K562 (cell line): ENCODE measurements at regions not wholly inside any gene's neighbourhood (a gene's known extent, or its start where the extent isn't known, plus 50 kb on each side); places are given as distances from the start of the nearest gene placed in this dataset.

ENCODE experiments used
- ATAC-seq: fragments of 200-7000 bp; cut with Tn5 transposase; 3 replicates; pipeline ENCODE4 v1.9.1; 2020; ENCODE audit warnings: moderate library complexity
- BruUV-seq: library from RNA; stranded (reverse); fragments of 400-500 nt; replicated peaks from 2 replicates; lab custom pipeline; 2021; lab: Mats Ljungman, UMichigan
- CTCF ChIA-PET: fragments of 300-600 bp; formaldehyde crosslinking; extraction: SDS; loops from one replicate; lab custom pipeline; 2021; ENCODE audit warnings: low intra/inter-chr PET ratio; lab: Yijun Ruan, JAX
- POLR2A ChIA-PET: fragments of 300-600, 350-650 bp; sonication (Branson Sonifier 250); formaldehyde crosslinking; extraction: SDS; loops from one replicate; lab custom pipeline; 2021; ENCODE audit warnings: antibody characterized with exemption, inconsistent platforms; lab: Yijun Ruan, JAX
- DNase-seq, 4 experiments: peaks; one replicate each; pipeline versions ENCODE4 v3.0.0 to v3.0.0-alpha.2; 2011 to 2018; ENCODE audit warnings: low spot score in 3 of 4, mixed read lengths in 3 of 4; ENCODE audit errors: extremely low read depth in 1 of 4
- FAIRE-seq: peaks from 2 replicates; lab custom pipeline; 2011; peaks lifted over from hg19 to GRCh38; lab: Jason Lieb, UNC
- H2AFZ ChIP-seq: 2 replicates; pipeline ENCODE4 v1.6.0; 2011; ENCODE audit warnings: low read depth, low read length, control low read depth, inconsistent platforms
- H3K27ac ChIP-seq: fragments of 200-600 bp; 3 replicates; pipeline ENCODE4 v1.8.0; 2011; ENCODE audit warnings: low read depth, mild to moderate bottlenecking, control low read depth, inconsistent platforms, low read length, moderate library complexity, mixed read lengths; ENCODE audit errors: extremely low read depth
- H3K27me3 ChIP-seq, 2 experiments: fragments of 300-600 bp in 1 of 2; 2 replicates in 1 of 2; 3 replicates in 1 of 2; pipeline versions ENCODE4 v1.6.0 to v1.8.0; 2011; ENCODE audit warnings: inconsistent platforms in 2 of 2, low read length in 2 of 2, mild to moderate bottlenecking in 1 of 2, mixed read lengths in 1 of 2, moderate library complexity in 1 of 2; ENCODE audit not compliant: control insufficient read depth in 2 of 2, insufficient read depth in 2 of 2
- H3K36me3 ChIP-seq: fragments of 300-600 bp; 3 replicates; pipeline ENCODE4 v1.8.0; 2011; ENCODE audit warnings: mild to moderate bottlenecking, low read length, inconsistent platforms; ENCODE audit not compliant: control insufficient read depth, insufficient read depth
- H3K4me1 ChIP-seq, 2 experiments: fragments of 200-600 bp in 1 of 2; replicated peaks in 1 of 2; 2 replicates in 1 of 2; 3 replicates in 1 of 2; pipeline versions ENCODE4 v1.5.1 to v1.8.0; 2011; ENCODE audit warnings: inconsistent platforms in 2 of 2, low read length in 2 of 2, mild to moderate bottlenecking in 1 of 2, mixed read lengths in 1 of 2, moderate library complexity in 1 of 2; ENCODE audit not compliant: control insufficient read depth in 2 of 2, insufficient read depth in 2 of 2
- H3K4me2 ChIP-seq: 2 replicates; pipeline ENCODE4 v1.6.1; 2011; ENCODE audit warnings: low read length, control low read depth, inconsistent platforms, mixed read lengths; ENCODE audit not compliant: insufficient read depth
- H3K4me3 ChIP-seq: fragments of 200-600 bp; sonication (generic), shearing (Covaris generic); 2 replicates; pipeline ENCODE4 v1.5.1; 2016; ENCODE audit warnings: control low read depth, inconsistent platforms
- H3K79me2 ChIP-seq: fragments of 200-600 bp; 3 replicates; pipeline ENCODE4 v1.8.0; 2011; ENCODE audit warnings: low read length, inconsistent platforms; ENCODE audit not compliant: control insufficient read depth, insufficient read depth
- H3K9ac ChIP-seq, 2 experiments: 2 replicates each; pipeline versions ENCODE4 v1.6.0 to v1.6.1; 2011; ENCODE audit warnings: low read depth in 2 of 2, low read length in 2 of 2, control low read depth in 1 of 2, inconsistent platforms in 1 of 2, mild to moderate bottlenecking in 1 of 2, mixed read lengths in 1 of 2; ENCODE audit not compliant: insufficient read depth in 1 of 2
- H3K9me1 ChIP-seq: one replicate; pipeline ENCODE4 v1.6.0; 2011; ENCODE audit warnings: inconsistent platforms, mild to moderate bottlenecking, low read length, moderate library complexity; ENCODE audit not compliant: control insufficient read depth, insufficient read depth
- H3K9me3 ChIP-seq: replicated peaks from 2 replicates; pipeline ENCODE4 v1.5.1; 2011; ENCODE audit warnings: low read depth, low read length, inconsistent platforms; ENCODE audit not compliant: control insufficient read depth, insufficient read depth
- H4K20me1 ChIP-seq: replicated peaks from 2 replicates; pipeline ENCODE4 v1.6.1; 2011; ENCODE audit warnings: low read length, inconsistent platforms, mixed read lengths; ENCODE audit not compliant: control insufficient read depth, insufficient read depth
- CTBP1 ChIP-seq: fragments of 450-650 bp; IDR thresholded peaks from 2 replicates; pipeline ENCODE4 v1.6.1; 2016; ENCODE audit warnings: borderline replicate concordance
- CTCF ChIP-seq, 3 experiments: IDR thresholded peaks in 2 of 3; conservative IDR thresholded peaks in 1 of 3; 2 replicates each; pipeline ENCODE4 v1.5.1; 2011 to 2012; ENCODE audit warnings: low read length in 3 of 3, mild to moderate bottlenecking in 3 of 3, control low read depth in 2 of 3, improper control_type of control experiment in 1 of 3, inconsistent platforms in 1 of 3, low read depth in 1 of 3, mixed read lengths in 1 of 3, moderate library complexity in 1 of 3; ENCODE audit not compliant: insufficient read depth in 2 of 3
- HDGF ChIP-seq: fragments of 450-650 bp; IDR thresholded peaks from 2 replicates; pipeline ENCODE4 v1.6.1; 2016
- MCM3 ChIP-seq: fragments of 450-650 bp; IDR thresholded peaks from 2 replicates; pipeline ENCODE4 v1.6.1; 2016
- MCM5 ChIP-seq: fragments of 450-650 bp; IDR thresholded peaks from 2 replicates; pipeline ENCODE4 v1.6.1; 2016; ENCODE audit warnings: low read depth
- MEF2D ChIP-seq: conservative IDR thresholded peaks from 2 replicates; pipeline ENCODE4 v1.6.1; 2016; ENCODE audit warnings: low read depth, missing genetic modification characterization, missing compliant biosample characterization
- NBN ChIP-seq: fragments of 450-650 bp; IDR thresholded peaks from 2 replicates; pipeline ENCODE4 v1.6.1; 2016; ENCODE audit warnings: low read depth, mild to moderate bottlenecking
- PRPF4 ChIP-seq: fragments of 200-400 bp; formaldehyde crosslinking; IDR thresholded peaks from one replicate; pipeline ENCODE4 v1.6.1; 2017; ENCODE audit warnings: low read length, low read depth, mild to moderate bottlenecking; ENCODE audit not compliant: insufficient read depth, poor library complexity, severe bottlenecking
- RBFOX2 ChIP-seq: fragments of 200-400 bp; formaldehyde crosslinking; IDR thresholded peaks from 2 replicates; pipeline ENCODE4 v1.6.1; 2017; ENCODE audit warnings: low read depth, mild to moderate bottlenecking, low read length, moderate library complexity
- RBM25 ChIP-seq: fragments of 200-400 bp; formaldehyde crosslinking; IDR thresholded peaks from 2 replicates; pipeline ENCODE4 v1.6.1; 2018; ENCODE audit warnings: low read length, low read depth, moderate library complexity; ENCODE audit not compliant: severe bottlenecking
- RHOXF2B ChIP-seq: fragments of 250-450 bp; sonication (Bioruptor Pico); conservative IDR thresholded peaks from 2 replicates; pipeline ENCODE4 v1.5.1; 2021
- TCF3 ChIP-seq: sonication (generic); formaldehyde crosslinking; IDR thresholded peaks from 2 replicates; pipeline ENCODE4 v1.4.0; 2020; ENCODE audit warnings: mild to moderate bottlenecking, missing genetic modification reagents
- ZBTB43 ChIP-seq: sonication (generic); formaldehyde crosslinking; IDR thresholded peaks from 2 replicates; pipeline ENCODE4 v1.8.0; 2023; ENCODE audit warnings: mild to moderate bottlenecking, missing genetic modification reagents
- ZNF740 ChIP-seq, 3 experiments: fragments of 200-800 bp in 1 of 3; sonication (Bioruptor generic) in 1 of 3; sonication (generic) in 1 of 3; formaldehyde crosslinking in 1 of 3; IDR thresholded peaks; 2 replicates each; pipeline versions ENCODE4 v1.6.1 to v1.8.0; 2016 to 2022; ENCODE audit warnings: mild to moderate bottlenecking in 2 of 3, missing compliant biosample characterization in 2 of 3, missing genetic modification characterization in 2 of 3, missing genetic modification reagents in 1 of 3
- WGBS: fragments of 100-300 bp; shearing (Covaris generic); methylation state at CpG from one replicate; pipeline ENCODE4 v1.1.6; 2016; ENCODE audit warnings: low coverage, mixed read lengths; ENCODE audit not compliant: insufficient coverage; ENCODE audit errors: missing lambda C conversion rate; 5-methylcytosine and 5-hydroxymethylcytosine counted together
- in situ Hi-C: fragments of 300-500 bp; cut with MboI; formaldehyde crosslinking; loops from 4 replicates; pipeline ENCODE4 v1.15.0; 2018; ENCODE audit warnings: inconsistent platforms, mixed read lengths
- intact Hi-C: fragments of 100-400 bp; cut with micrococcal nuclease; formaldehyde crosslinking; loops from 2 replicates; pipeline ENCODE4 v1.14.2; 2022
- TF ChIP-seq, protein P1 (sequence below): sonication (generic); formaldehyde crosslinking; IDR thresholded peaks from 2 replicates; pipeline ENCODE4 v1.8.0; 2022; ENCODE audit warnings: mild to moderate bottlenecking, missing genetic modification reagents, borderline replicate concordance

DNA sequence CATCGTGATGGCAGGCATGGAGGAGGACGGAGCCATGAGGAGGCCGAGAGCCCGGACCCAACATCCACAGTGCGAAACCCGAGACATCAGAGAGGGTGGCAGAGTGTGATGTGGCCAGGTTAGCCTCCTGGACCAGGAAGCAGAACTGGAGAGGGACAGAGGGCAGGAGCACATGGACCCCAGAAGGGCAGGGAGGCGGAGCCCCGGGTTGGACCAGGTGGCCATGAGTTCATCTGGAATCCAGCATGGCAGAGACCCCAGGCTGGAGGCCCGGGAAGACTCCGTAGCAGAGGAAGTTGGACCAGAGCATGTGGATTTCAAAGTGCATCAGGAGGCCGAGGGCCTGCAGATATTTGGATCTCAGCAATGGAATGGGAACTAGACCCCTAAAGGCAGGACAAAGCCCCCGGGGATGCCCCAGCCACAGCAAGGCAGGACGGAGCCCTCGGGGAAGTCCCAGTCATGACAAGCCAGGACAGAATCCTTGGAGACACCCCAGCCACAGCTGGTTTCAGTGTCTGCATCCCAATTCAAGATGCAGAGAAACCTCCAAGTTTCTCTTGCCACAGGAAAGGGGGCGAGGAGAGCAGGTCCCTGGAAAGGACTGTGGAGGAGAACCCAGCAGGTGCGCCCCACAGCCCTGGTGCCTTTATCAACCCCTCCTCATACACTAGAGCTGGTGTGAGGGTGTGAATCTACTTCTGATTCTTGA, 1393.4 kb downstream of the BRD1 start:
- peaks cover 0 to 13% of the 10 kb centered on the region in 2 experiments; a peak in 1 of 5 replicates for H3K27me3 ChIP-seq
- CTCF ChIA-PET = no interaction called here
- POLR2A ChIA-PET = interaction anchor here (0.6 kb wide), 1 partner anchor 172 kb away, joined by 3 read pairs; no protein-coding TSS in a partner anchor
- DNase-seq = no peak
- H3K4me1 ChIP-seq = 0 out of 5 replicates have a peak, but pooled peaks cover 0 to 2% of the 10 kb centered on the region in 2 experiments
- H3K79me2 ChIP-seq = no peaks in the 10 kb centered on the region
- H2AFZ ChIP-seq = no peak overlapping the region
- H3K27ac ChIP-seq = no peak overlapping the region
- ATAC-seq = no peak
- BruUV-seq = no TSS peak
- H3K4me3 ChIP-seq = no peak overlapping the region
- H3K9me1 ChIP-seq = no peaks in the 10 kb centered on the region
- no peak overlapping the region for H3K4me2 ChIP-seq
- WGBS = 0% methylated on average over 12 of the region's 16 CpGs
- FAIRE-seq = no peak
- no peaks in the 10 kb centered on the region for H3K9me3 ChIP-seq
- H3K36me3 ChIP-seq = no peaks in the 10 kb centered on the region
- intact Hi-C loops = no loop called here
- in situ Hi-C loops = no loop called here
- no peaks in the 10 kb centered on the region for H4K20me1 ChIP-seq
- H3K9ac ChIP-seq = no peak overlapping the region
- no peak for TF ChIP-seq ZNF740 (CRISPR knock-in tag; IDR thresholded peaks at IDR 0.05)
- no peak for TF ChIP-seq ZNF740 (tag; IDR thresholded peaks at IDR 0.05)
- TF ChIP-seq CTBP1 = no peak
- TF ChIP-seq RBM25 = no peak
- TF ChIP-seq PRPF4 = no peak
- TF ChIP-seq MCM5 = no peak
- TF ChIP-seq MCM3 = no peak
- TF ChIP-seq TCF3 (CRISPR knock-in tag) = no peak
- TF ChIP-seq CTCF (IDR thresholded peaks at IDR 0.05 in 2 of 3, conservative IDR thresholded peaks at IDR 0.05 in 1 of 3; ENCODE audit: insufficient read depth in 2 of 3, low read depth in 1 of 3, low read length in 3 of 3) = no peak
- TF ChIP-seq RHOXF2B (CRISPR knock-in tag) = no peak
- TF ChIP-seq NBN = no peak
- TF ChIP-seq, protein P1, sequence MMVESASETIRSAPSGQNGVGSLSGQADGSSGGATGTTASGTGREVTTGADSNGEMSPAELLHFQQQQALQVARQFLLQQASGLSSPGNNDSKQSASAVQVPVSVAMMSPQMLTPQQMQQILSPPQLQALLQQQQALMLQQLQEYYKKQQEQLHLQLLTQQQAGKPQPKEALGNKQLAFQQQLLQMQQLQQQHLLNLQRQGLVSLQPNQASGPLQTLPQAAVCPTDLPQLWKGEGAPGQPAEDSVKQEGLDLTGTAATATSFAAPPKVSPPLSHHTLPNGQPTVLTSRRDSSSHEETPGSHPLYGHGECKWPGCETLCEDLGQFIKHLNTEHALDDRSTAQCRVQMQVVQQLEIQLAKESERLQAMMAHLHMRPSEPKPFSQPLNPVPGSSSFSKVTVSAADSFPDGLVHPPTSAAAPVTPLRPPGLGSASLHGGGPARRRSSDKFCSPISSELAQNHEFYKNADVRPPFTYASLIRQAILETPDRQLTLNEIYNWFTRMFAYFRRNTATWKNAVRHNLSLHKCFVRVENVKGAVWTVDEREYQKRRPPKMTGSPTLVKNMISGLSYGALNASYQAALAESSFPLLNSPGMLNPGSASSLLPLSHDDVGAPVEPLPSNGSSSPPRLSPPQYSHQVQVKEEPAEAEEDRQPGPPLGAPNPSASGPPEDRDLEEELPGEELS (CRISPR knock-in tag) = no peak
- no peak for TF ChIP-seq RBFOX2
- TF ChIP-seq MEF2D (tag) = no peak
- no peak for TF ChIP-seq HDGF
- no peak for TF ChIP-seq ZBTB43
